ENCODE measurements at regions not wholly inside any gene's neighbourhood (a gene's known extent, or its start where the extent isn't known, plus 50 kb on each side); places are given as distances from the start of the nearest gene placed in this dataset.

- no peak for DNase-seq (ENCODE audit: low spot score)
- ChIA-PET CTCF (ENCODE audit: unreplicated experiment) (no interaction called here), POLR2A (no interaction called here)
- Histone ChIP-seq H3K36me3 (ENCODE audit: insufficient read depth, low read length) (no peaks in the 10 kb centered on the region), H3K4me1 (ENCODE audit: insufficient read depth, low read length, poor library complexity, severe bottlenecking) (no peaks in the 10 kb centered on the region), H3K9me2 (ENCODE audit: insufficient read depth, low read length) (no peaks in the 10 kb centered on the region), H3K4me2 (ENCODE audit: low read length) (no peak overlapping the region), H2AFZ (ENCODE audit: low read length) (no peak overlapping the region), H3K79me2 (ENCODE audit: insufficient read depth, low read depth, low read length) (no peaks in the 10 kb centered on the region), H3K9me3 (ENCODE audit: low read length) (no peaks in the 10 kb centered on the region), H3K4me3 (ENCODE audit: low read depth, low read length, poor library complexity, severe bottlenecking) (no peak overlapping the region), H4K20me1 (ENCODE audit: insufficient read depth, low read length) (no peaks in the 10 kb centered on the region), H3K27ac (ENCODE audit: low read depth, low read length, poor library complexity, severe bottlenecking) (no peak overlapping the region)
- BruUV-seq (replicated peaks) = no TSS peak
- intact Hi-C loops (cut with micrococcal nuclease; ENCODE audit: unreplicated experiment) = no loop called here
- no peak for TF ChIP-seq EZH2phosphoT487 (IDR thresholded peaks at IDR 0.05; ENCODE audit: borderline replicate concordance, low read depth, low read length)
- no peak for TF ChIP-seq CTCF (conservative IDR thresholded peaks at IDR 0.05; ENCODE audit: low read length)
Measured at GRCh38 chr6:4322846-4323309, 187.5 kb upstream of the ECI2 start.

- Histone ChIP-seq H3K4me3 (ENCODE audit: low read depth, low read length, poor library complexity, severe bottlenecking) (no peak overlapping the region), H4K20me1 (ENCODE audit: insufficient read depth, low read length) (no peaks in the 10 kb centered on the region), H3K36me3 (ENCODE audit: insufficient read depth, low read length) (no peaks in the 10 kb centered on the region), H3K9me2 (ENCODE audit: insufficient read depth, low read length) (no peaks in the 10 kb centered on the region), H3K4me2 (ENCODE audit: low read length) (no peak overlapping the region), H3K9me3 (ENCODE audit: low read length) (no peaks in the 10 kb centered on the region), H2AFZ (ENCODE audit: low read length) (no peak overlapping the region), H3K27ac (ENCODE audit: low read depth, low read length, poor library complexity, severe bottlenecking) (no peak overlapping the region), H3K4me1 (ENCODE audit: insufficient read depth, low read length, poor library complexity, severe bottlenecking) (no peaks in the 10 kb centered on the region), H3K79me2 (ENCODE audit: insufficient read depth, low read depth, low read length) (no peaks in the 10 kb centered on the region)
- CTCF ChIA-PET (ENCODE audit: unreplicated experiment) = no interaction called here
- BruUV-seq (replicated peaks) = no TSS peak
- intact Hi-C loops (cut with micrococcal nuclease; ENCODE audit: unreplicated experiment) = no loop called here
- TF ChIP-seq CTCF (conservative IDR thresholded peaks at IDR 0.05; ENCODE audit: low read length) (no peak), EZH2phosphoT487 (IDR thresholded peaks at IDR 0.05; ENCODE audit: borderline replicate concordance, low read depth, low read length) (no peak)
- POLR2A ChIA-PET = no interaction called here
- DNase-seq (ENCODE audit: low spot score) = no peak
Measured at GRCh38 chr6:4322134-4322845, 186.9 kb upstream of the ECI2 start.

GRCh38 chr6:4320860-4321259 lies 185.5 kb upstream of the ECI2 start:
- Histone ChIP-seq H3K9me3 (ENCODE audit: low read length) (no peaks in the 10 kb centered on the region), H3K4me1 (ENCODE audit: insufficient read depth, low read length, poor library complexity, severe bottlenecking) (no peaks in the 10 kb centered on the region), H3K27ac (ENCODE audit: low read depth, low read length, poor library complexity, severe bottlenecking) (no peak overlapping the region), H3K9me2 (ENCODE audit: insufficient read depth, low read length) (no peaks in the 10 kb centered on the region), H3K4me3 (ENCODE audit: low read depth, low read length, poor library complexity, severe bottlenecking) (no peak overlapping the region), H2AFZ (ENCODE audit: low read length) (no peak overlapping the region), H3K36me3 (ENCODE audit: insufficient read depth, low read length) (no peaks in the 10 kb centered on the region), H4K20me1 (ENCODE audit: insufficient read depth, low read length) (no peaks in the 10 kb centered on the region), H3K4me2 (ENCODE audit: low read length) (no peak overlapping the region), H3K79me2 (ENCODE audit: insufficient read depth, low read depth, low read length) (no peaks in the 10 kb centered on the region)
- ChIA-PET CTCF (ENCODE audit: unreplicated experiment) (no interaction called here), POLR2A (no interaction called here)
- TF ChIP-seq CTCF (conservative IDR thresholded peaks at IDR 0.05; ENCODE audit: low read length) = no peak
- no peak for TF ChIP-seq EZH2phosphoT487 (IDR thresholded peaks at IDR 0.05; ENCODE audit: borderline replicate concordance, low read depth, low read length)
- no peak for DNase-seq (ENCODE audit: low spot score)
- intact Hi-C loops (cut with micrococcal nuclease; ENCODE audit: unreplicated experiment) = no loop called here
- BruUV-seq (replicated peaks) = no TSS peak
